Upper lobe of left lung (tissue), 6 donors: ENCODE measurements at regions not wholly inside any gene's neighbourhood (a gene's known extent, or its start where the extent isn't known, plus 50 kb on each side); places are given as distances from the start of the nearest gene placed in this dataset.

Experiments used
- ATAC-seq, 2 donors: fragments of 200-7000 bp; cut with Tn5 transposase; one replicate each; pipeline ENCODE4 v1.9.1; 2022; ENCODE audit warnings: mild to moderate bottlenecking in 2 of 2, moderate library complexity in 2 of 2; ENCODE audit not compliant: low FRiP score in 2 of 2
- DNase-seq, 2 donors: peaks; one replicate each; pipeline ENCODE4 v3.0.0-alpha.2; 2019 to 2020
- H3K27ac ChIP-seq, 4 donors: fragments of 200-600 bp; sonication (generic); one replicate each; pipeline ENCODE4 v1.5.1; 2016 to 2019
- H3K27me3 ChIP-seq, 4 donors: fragments of 200-600 bp; sonication (generic); one replicate each; pipeline ENCODE4 v1.5.1; 2017 to 2019
- H3K36me3 ChIP-seq, 4 donors: fragments of 200-600 bp; sonication (generic); one replicate each; pipeline ENCODE4 v1.5.1; 2016 to 2019
- H3K4me1 ChIP-seq, 4 donors: fragments of 200-600 bp; sonication (generic); one replicate each; pipeline ENCODE4 v1.5.1; 2018 to 2019
- H3K4me3 ChIP-seq, 4 donors: fragments of 200-600 bp; sonication (generic); one replicate each; pipeline ENCODE4 v1.5.1; 2017 to 2019; ENCODE audit warnings: mild to moderate bottlenecking in 2 of 4, moderate library complexity in 1 of 4
- H3K9me3 ChIP-seq, 4 donors: fragments of 200-600 bp; sonication (generic); one replicate each; pipeline ENCODE4 v1.5.1; 2018 to 2019
- EP300 ChIP-seq, 4 donors: sonication (generic); formaldehyde crosslinking; IDR thresholded peaks; one replicate each; pipeline ENCODE4 v1.5.1; 2017; ENCODE audit warnings: antibody characterized with exemption in 4 of 4, control low read depth in 2 of 4
- POLR2A ChIP-seq, 4 donors: fragments of 450-650 bp; IDR thresholded peaks; one replicate each; pipeline ENCODE4 v1.5.1; 2016 to 2017; ENCODE audit warnings: antibody characterized with exemption in 4 of 4, mild to moderate bottlenecking in 2 of 4
- POLR2AphosphoS5 ChIP-seq, 2 donors: sonication (generic); formaldehyde crosslinking; IDR thresholded peaks; one replicate each; pipeline ENCODE4 v1.5.1; 2017; ENCODE audit warnings: antibody characterized with exemption in 2 of 2
- WGBS, 2 donors: methylation state at CpG; one replicate each; pipeline ENCODE4 v1.1.5; 2017 to 2018; 5-methylcytosine and 5-hydroxymethylcytosine counted together
- TF ChIP-seq, protein P1 (sequence below), 6 experiments: fragments of 450-650 bp in 4 of 6; fragments of 200-600 bp in 2 of 6; sonication (generic) in 2 of 6; IDR thresholded peaks; one replicate each; pipeline ENCODE4 v1.5.1; 2016 to 2019; ENCODE audit warnings: antibody characterized with exemption in 6 of 6
- donor health status: DM: no; HTN: no; CAD: no; lungs with moderate emphysema.
- donor health status: DM: no; HTN: yes; CAD: no; lungs with severe emphysema.

DNA sequence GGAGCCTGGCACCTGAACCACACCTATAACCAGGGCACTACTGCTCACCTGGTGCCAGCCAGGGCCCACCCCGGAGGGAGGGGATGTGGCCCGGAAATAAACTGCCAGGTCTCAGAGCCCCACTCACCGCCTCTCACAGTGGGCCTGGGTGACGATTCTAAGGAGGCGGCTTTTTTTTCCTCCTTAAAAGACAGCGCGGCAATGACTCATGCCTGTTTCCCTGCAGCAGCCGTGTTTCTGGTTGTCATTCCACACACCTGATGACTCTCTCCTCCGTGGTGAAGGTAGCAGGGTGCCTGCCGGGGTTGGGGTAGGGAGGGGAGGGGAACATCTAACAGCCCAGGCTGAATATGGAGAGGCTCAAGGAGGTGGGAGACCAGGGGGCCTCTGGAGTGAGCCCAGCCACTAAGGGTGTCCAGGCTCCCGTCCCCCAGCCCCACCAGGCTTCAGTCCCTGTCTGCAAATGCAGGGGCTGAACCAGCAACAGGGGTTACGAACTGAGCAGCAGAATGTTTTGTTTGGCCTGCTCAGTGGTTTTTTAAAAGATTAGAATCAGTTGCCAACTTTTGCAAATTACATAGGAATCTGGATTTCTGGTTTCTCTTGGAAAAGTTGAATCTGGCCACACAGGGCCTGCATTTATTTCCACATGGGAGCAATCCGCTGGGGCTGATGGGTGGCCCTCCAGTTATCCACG lies 127.3 kb upstream of the LINGO1 start:
- Histone ChIP-seq H3K9me3 (no peaks in the 10 kb centered on the region), H3K4me3 (no peak overlapping the region), H3K36me3 (no peaks in the 10 kb centered on the region), H3K4me1 (no peaks in the 10 kb centered on the region), H3K27me3 (no peaks in the 10 kb centered on the region), H3K27ac (no peak overlapping the region)
- ATAC-seq (no peak), DNase-seq (no peak)
- WGBS, 2 donors = 62 to 71% methylated on average over 11 to 14 of the region's 14 CpGs
- TF ChIP-seq POLR2A (IDR thresholded peaks at IDR 0.05) (no peak), POLR2AphosphoS5 (IDR thresholded peaks at IDR 0.05) (no peak), EP300 (IDR thresholded peaks at IDR 0.05) (no peak)
- TF ChIP-seq, protein P1, sequence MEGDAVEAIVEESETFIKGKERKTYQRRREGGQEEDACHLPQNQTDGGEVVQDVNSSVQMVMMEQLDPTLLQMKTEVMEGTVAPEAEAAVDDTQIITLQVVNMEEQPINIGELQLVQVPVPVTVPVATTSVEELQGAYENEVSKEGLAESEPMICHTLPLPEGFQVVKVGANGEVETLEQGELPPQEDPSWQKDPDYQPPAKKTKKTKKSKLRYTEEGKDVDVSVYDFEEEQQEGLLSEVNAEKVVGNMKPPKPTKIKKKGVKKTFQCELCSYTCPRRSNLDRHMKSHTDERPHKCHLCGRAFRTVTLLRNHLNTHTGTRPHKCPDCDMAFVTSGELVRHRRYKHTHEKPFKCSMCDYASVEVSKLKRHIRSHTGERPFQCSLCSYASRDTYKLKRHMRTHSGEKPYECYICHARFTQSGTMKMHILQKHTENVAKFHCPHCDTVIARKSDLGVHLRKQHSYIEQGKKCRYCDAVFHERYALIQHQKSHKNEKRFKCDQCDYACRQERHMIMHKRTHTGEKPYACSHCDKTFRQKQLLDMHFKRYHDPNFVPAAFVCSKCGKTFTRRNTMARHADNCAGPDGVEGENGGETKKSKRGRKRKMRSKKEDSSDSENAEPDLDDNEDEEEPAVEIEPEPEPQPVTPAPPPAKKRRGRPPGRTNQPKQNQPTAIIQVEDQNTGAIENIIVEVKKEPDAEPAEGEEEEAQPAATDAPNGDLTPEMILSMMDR (IDR thresholded peaks at IDR 0.05) = no peak

DNA sequence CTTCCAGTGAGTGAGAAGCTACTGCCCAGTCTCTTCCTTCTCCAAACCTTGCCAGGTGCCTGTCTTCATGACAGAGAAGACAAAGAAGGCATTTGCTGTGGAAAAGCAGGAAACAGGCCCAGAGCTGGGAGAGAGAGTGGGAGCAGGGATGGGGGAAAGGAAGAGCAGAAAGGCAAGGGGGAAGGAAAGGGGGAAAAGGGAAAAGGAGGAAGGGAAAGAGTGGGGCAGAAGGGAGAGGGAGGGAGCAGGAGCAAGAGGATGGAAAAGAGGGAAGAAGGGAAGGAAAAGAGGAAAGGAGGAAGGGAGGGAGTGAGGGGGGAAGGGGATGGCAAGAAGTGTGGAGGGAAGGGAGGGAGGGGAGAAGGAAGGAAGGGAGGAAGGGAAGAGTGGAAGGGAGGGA lies 121.2 kb upstream of the LINGO1 start:
- no peaks in the 10 kb centered on the region for H3K4me1 ChIP-seq
- no peaks in the 10 kb centered on the region for H3K36me3 ChIP-seq
- DNase-seq (no peak), ATAC-seq (no peak)
- H3K9me3 ChIP-seq = no peaks in the 10 kb centered on the region
- H3K27ac ChIP-seq = no peak overlapping the region
- H3K4me3 ChIP-seq = no peak overlapping the region
- H3K27me3 ChIP-seq = no peaks in the 10 kb centered on the region
- TF ChIP-seq POLR2AphosphoS5 (IDR thresholded peaks at IDR 0.05) = no peak
- no peak for TF ChIP-seq POLR2A (IDR thresholded peaks at IDR 0.05)
- no peak for TF ChIP-seq EP300 (IDR thresholded peaks at IDR 0.05)
- TF ChIP-seq, protein P1 (IDR thresholded peaks at IDR 0.05) = no peak

DNA sequence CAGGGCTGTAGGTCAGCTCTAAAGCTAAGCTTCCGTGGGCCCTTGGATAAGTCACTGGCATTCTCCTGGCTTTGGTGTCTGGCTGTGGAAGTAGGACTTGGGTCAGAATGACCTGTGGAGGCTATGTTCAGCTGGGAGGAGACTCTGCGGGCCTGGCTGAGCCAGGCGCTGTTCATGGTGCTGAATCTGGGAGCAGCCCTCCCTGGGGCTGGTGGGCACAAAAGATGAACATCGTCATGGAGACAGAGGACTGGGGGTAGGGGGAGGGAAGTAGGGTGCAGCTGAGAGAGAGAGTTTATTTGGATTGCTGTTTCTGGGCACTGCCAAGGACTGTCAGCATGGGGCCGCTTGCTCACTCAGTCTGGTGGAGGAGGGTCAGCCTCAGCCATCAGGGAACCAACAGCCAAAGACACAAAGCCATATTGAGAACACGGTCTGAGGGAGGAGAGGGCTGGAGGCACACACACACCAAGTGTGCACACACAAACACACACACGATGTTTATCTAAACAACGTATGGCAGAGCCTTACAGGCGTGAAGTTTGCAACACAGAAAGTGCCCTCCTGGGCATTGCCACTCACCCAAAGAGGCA lies 120.7 kb upstream of the LINGO1 start:
- Histone ChIP-seq H3K4me3 (no peak overlapping the region), H3K9me3 (no peaks in the 10 kb centered on the region), H3K27ac (no peak overlapping the region), H3K27me3 (no peaks in the 10 kb centered on the region), H3K4me1 (no peaks in the 10 kb centered on the region), H3K36me3 (no peaks in the 10 kb centered on the region)
- no peak for ATAC-seq
- TF ChIP-seq, protein P1 (IDR thresholded peaks at IDR 0.05) = no peak
- no peak for TF ChIP-seq POLR2AphosphoS5 (IDR thresholded peaks at IDR 0.05)
- TF ChIP-seq EP300 (IDR thresholded peaks at IDR 0.05) = no peak
- TF ChIP-seq POLR2A (IDR thresholded peaks at IDR 0.05) = no peak
- WGBS, 2 donors = 38 to 54% methylated on average over 8 to 9 of the region's 9 CpGs
- no peak for DNase-seq

DNA sequence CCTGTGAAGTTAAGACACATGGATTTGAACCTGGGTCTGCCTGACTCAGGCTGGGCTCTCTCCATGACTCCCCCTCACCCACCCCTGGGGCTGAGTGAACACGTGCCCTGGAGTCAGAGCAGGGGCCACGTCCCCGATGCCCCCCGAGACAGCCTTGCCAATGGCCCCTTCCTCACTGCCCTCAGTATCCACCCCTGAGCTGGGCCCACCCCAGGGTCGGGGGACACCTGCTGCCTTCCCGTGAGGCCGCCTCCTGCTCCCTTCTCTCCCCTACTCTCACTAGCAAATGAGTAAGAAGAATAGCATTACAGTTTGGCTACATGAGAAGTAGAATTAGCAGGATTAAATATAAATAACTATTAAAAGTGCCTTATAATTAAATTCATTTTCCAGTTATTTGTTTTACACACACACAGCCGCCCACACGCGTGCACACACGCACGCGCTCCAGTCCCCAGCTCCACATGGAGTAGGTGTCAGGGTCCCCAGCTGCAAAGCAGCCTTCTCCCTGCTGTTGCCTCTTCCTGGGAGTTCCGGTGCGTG lies 117.4 kb upstream of the LINGO1 start:
- no peak overlapping the region for H3K27ac ChIP-seq
- TF ChIP-seq, protein P1 (IDR thresholded peaks at IDR 0.05) = no peak
- TF ChIP-seq EP300 (IDR thresholded peaks at IDR 0.05) (no peak), POLR2A (IDR thresholded peaks at IDR 0.05) (no peak), POLR2AphosphoS5 (IDR thresholded peaks at IDR 0.05) (no peak)
- ATAC-seq = no peak

More for the DNA sequence above, 117.4 kb upstream of the LINGO1 start:
- WGBS, 2 donors = 76 to 77% methylated on average over 14 to 15 of the region's 15 CpGs
- Histone ChIP-seq H3K27me3 (no peaks in the 10 kb centered on the region), H3K4me3 (no peak overlapping the region), H3K36me3 (no peaks in the 10 kb centered on the region), H3K4me1 (peaks cover 0 to 5% (median 0%) of the 10 kb centered on the region in 4 donors), H3K9me3 (no peaks in the 10 kb centered on the region)
- DNase-seq = no peak
